Naive thymus-derived CD4-positive, alpha-beta T cell (primary cell): ENCODE measurements at regions not wholly inside any gene's neighbourhood (a gene's known extent, or its start where the extent isn't known, plus 50 kb on each side); places are given as distances from the start of the nearest gene placed in this dataset.

ENCODE experiments used
- ATAC-seq: fragments of 150-1000 bp; cut with Tn5 transposase; 2 replicates; pipeline ENCODE4 v1.10.0; 2021; ENCODE audit warnings: mild to moderate bottlenecking, moderate library complexity
- CTCF ChIA-PET: fragments of 350-600 bp; sonication (Branson Sonifier 250); formaldehyde crosslinking; loops from one replicate; lab custom pipeline; 2021; ENCODE audit warnings: antibody characterized with exemption; lab: Charles Lee
- POLR2A ChIA-PET: fragments of 350-600 bp; sonication (Branson Sonifier 250); formaldehyde crosslinking; loops from one replicate; lab custom pipeline; 2021; ENCODE audit warnings: antibody characterized with exemption, inconsistent platforms; lab: Charles Lee
- DNase-seq, 9 donors: peaks; one replicate each; pipeline versions ENCODE4 v3.0.0 to v3.0.0-alpha.2; 2020 to 2022; ENCODE audit warnings: mixed read lengths in 1 of 9
- H3K27ac ChIP-seq: one replicate; pipeline ENCODE4 v1.7.0; 2013; ENCODE audit warnings: mild to moderate bottlenecking, low read depth, low read length, moderate library complexity
- H3K27me3 ChIP-seq, 2 donors: one replicate each; pipeline ENCODE4 v1.7.0; 2013; ENCODE audit warnings: low read length in 2 of 2, mild to moderate bottlenecking in 2 of 2, moderate library complexity in 2 of 2; ENCODE audit not compliant: control insufficient read depth in 2 of 2, insufficient read depth in 2 of 2
- H3K36me3 ChIP-seq, 3 experiments: 1 replicate in 2 of 3; 2 replicates in 1 of 3; pipeline ENCODE4 v1.7.0; 2013; ENCODE audit warnings: low read length in 3 of 3, mild to moderate bottlenecking in 3 of 3, moderate library complexity in 1 of 3; ENCODE audit not compliant: insufficient read depth in 3 of 3, control insufficient read depth in 2 of 3
- H3K4me1 ChIP-seq, 2 donors: one replicate each; pipeline ENCODE4 v1.7.0; 2013; ENCODE audit warnings: low read length in 2 of 2, mild to moderate bottlenecking in 2 of 2, moderate library complexity in 1 of 2; ENCODE audit not compliant: control insufficient read depth in 2 of 2, insufficient read depth in 2 of 2
- H3K4me3 ChIP-seq: 2 replicates; pipeline ENCODE4 v1.7.0; 2013; ENCODE audit warnings: mild to moderate bottlenecking, low read length
- H3K9me3 ChIP-seq, 3 experiments: 1 replicate in 2 of 3; 2 replicates in 1 of 3; pipeline ENCODE4 v1.7.0; 2013; ENCODE audit warnings: low read length in 3 of 3; ENCODE audit not compliant: control insufficient read depth in 2 of 3
- H3K27ac Mint-ChIP-seq, 9 donors: one replicate each; pipeline ENCODE4 v1.8.0; 2020 to 2022; ENCODE audit warnings: mixed read lengths in 9 of 9, mild to moderate bottlenecking in 8 of 9, moderate library complexity in 5 of 9, inconsistent platforms in 2 of 9
- H3K27me3 Mint-ChIP-seq, 5 donors: one replicate each; pipeline ENCODE4 v1.8.0; 2021 to 2022; ENCODE audit warnings: mixed read lengths in 5 of 5, mild to moderate bottlenecking in 1 of 5
- H3K36me3 Mint-ChIP-seq, 5 donors: one replicate each; pipeline ENCODE4 v1.8.0; 2020 to 2022; ENCODE audit warnings: mixed read lengths in 5 of 5, mild to moderate bottlenecking in 3 of 5, inconsistent platforms in 1 of 5
- H3K4me1 Mint-ChIP-seq, 7 donors: one replicate each; pipeline ENCODE4 v1.8.0; 2020 to 2022; ENCODE audit warnings: mixed read lengths in 7 of 7, mild to moderate bottlenecking in 3 of 7, inconsistent platforms in 1 of 7
- H3K4me3 Mint-ChIP-seq, 10 donors: one replicate each; pipeline ENCODE4 v1.8.0; 2020 to 2022; ENCODE audit warnings: mild to moderate bottlenecking in 10 of 10, mixed read lengths in 10 of 10, moderate library complexity in 6 of 10, inconsistent platforms in 2 of 10
- H3K9me3 Mint-ChIP-seq, 11 donors: one replicate each; pipeline ENCODE4 v1.8.0; 2020 to 2022; ENCODE audit warnings: mixed read lengths in 11 of 11, mild to moderate bottlenecking in 4 of 11, inconsistent platforms in 1 of 11, moderate library complexity in 1 of 11
- intact Hi-C, 2 donors: fragments of 100-400 bp; cut with micrococcal nuclease; formaldehyde crosslinking; loops; one replicate each; pipeline ENCODE4 v1.15.1; 2023

DNA sequence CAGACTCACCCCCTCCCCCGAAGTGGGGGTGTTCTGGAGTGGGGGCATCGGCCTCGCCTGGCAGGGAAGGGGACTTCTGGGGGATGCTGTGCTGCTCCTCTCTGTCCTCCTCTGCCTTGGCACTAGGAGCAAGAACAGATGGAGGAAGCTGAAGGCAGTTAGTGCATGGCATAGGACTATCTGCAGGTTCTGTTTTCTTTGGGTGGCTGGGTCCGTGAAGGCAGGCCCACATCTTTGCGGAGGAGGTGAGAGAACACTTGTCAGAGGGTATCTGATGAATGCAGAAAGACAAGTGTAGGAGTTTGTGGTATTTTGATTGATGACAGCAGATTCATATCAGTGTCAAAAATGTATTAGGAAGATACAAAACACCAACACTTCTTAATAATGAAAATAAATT lies 411.4 kb downstream of the TSN start:
- ATAC-seq (no peak), DNase-seq (no peak)
- H3K36me3 ChIP-seq, result no peaks in the 10 kb centered on the region
- no peak overlapping the region for H3K27ac Mint-ChIP-seq
- H3K4me1 Mint-ChIP-seq, result peaks cover 0 to 1% (median 0%) of the 10 kb centered on the region in 7 donors
- peaks cover 0 to 6% (median 0%) of the 10 kb centered on the region in 5 donors for H3K27me3 Mint-ChIP-seq
- ChIA-PET CTCF (no interaction called here), POLR2A (no interaction called here)
- intact Hi-C loops, result no loop called here
- no peak overlapping the region for H3K27ac ChIP-seq
- no peaks in the 10 kb centered on the region for H3K4me1 ChIP-seq
- H3K36me3 Mint-ChIP-seq, result no peaks in the 10 kb centered on the region
- H3K9me3 ChIP-seq, result no peaks in the 10 kb centered on the region
- H3K4me3 ChIP-seq, result no peak overlapping the region
- H3K27me3 ChIP-seq, result no peaks in the 10 kb centered on the region
- peaks cover 0 to 4% (median 0%) of the 10 kb centered on the region in 11 donors for H3K9me3 Mint-ChIP-seq
- no peak overlapping the region for H3K4me3 Mint-ChIP-seq

DNA sequence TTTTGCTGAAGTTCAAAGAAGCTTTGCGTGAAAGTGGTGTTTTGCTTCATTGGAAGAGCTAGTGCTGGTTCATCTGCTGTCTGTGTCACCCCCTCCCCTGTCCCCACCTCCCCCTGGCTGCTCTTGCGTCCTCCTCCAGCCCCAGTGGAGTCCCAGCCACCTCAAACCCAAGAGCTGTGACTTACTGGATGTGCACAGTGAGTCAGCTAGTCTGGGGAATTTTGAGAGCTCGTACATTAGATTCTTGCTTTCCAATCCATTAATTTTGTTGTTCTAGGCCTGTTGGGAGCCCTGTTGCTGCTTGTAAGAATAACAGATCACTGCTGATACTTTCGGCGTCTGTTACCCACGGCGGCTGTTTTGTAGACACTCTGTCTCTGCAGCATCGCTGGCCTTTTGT lies 412.1 kb downstream of the TSN start:
- Histone ChIP-seq H3K4me3 (no peak overlapping the region), H3K27me3 (no peaks in the 10 kb centered on the region), H3K4me1 (no peaks in the 10 kb centered on the region), H3K27ac (no peak overlapping the region), H3K9me3 (no peaks in the 10 kb centered on the region), H3K36me3 (no peaks in the 10 kb centered on the region)
- Mint-ChIP-seq H3K4me3 (no peak overlapping the region), H3K36me3 (no peaks in the 10 kb centered on the region), H3K27ac (no peak overlapping the region), H3K27me3 (peaks cover 0 to 6% (median 0%) of the 10 kb centered on the region in 5 donors), H3K9me3 (peaks cover 0 to 4% (median 0%) of the 10 kb centered on the region in 11 donors), H3K4me1 (peaks cover 0 to 1% (median 0%) of the 10 kb centered on the region in 7 donors)
- ATAC-seq, result no peak
- CTCF ChIA-PET, result no interaction called here
- DNase-seq, result no peak
- POLR2A ChIA-PET, result no interaction called here
- intact Hi-C loops, result no loop called here

DNA sequence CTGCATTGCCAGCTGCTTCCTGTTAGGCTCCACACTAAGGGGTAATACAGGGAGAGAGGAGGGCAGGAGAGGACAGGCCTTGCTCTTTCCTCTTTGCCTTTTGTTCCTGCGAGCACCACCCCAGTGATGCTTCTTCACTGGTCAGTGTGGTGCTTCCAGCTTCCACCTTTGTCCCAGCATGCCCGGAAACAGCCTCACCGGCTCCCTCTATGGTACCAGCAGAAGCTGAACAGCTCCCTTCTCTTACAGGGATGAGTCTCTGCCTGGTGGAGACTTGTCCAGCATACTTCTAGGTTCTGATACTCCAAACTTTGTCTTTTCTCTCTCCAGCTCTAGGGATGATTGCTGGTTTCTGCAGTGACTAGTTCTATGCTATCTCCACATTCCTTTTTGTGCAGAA lies 413.3 kb downstream of the TSN start:
- Histone ChIP-seq H3K27ac (no peak overlapping the region), H3K4me1 (no peaks in the 10 kb centered on the region), H3K4me3 (no peak overlapping the region), H3K27me3 (no peaks in the 10 kb centered on the region), H3K9me3 (no peaks in the 10 kb centered on the region), H3K36me3 (no peaks in the 10 kb centered on the region)
- ChIA-PET POLR2A (no interaction called here), CTCF (no interaction called here)
- intact Hi-C loops, result no loop called here
- peaks cover 0 to 4% (median 0%) of the 10 kb centered on the region in 11 donors for H3K9me3 Mint-ChIP-seq
- H3K36me3 Mint-ChIP-seq, result no peaks in the 10 kb centered on the region
- DNase-seq (no peak), ATAC-seq (no peak)
- no peak overlapping the region for H3K27ac Mint-ChIP-seq
- H3K4me3 Mint-ChIP-seq, result no peak overlapping the region
- peaks cover 0 to 1% (median 0%) of the 10 kb centered on the region in 7 donors for H3K4me1 Mint-ChIP-seq
- peaks cover 0 to 6% (median 0%) of the 10 kb centered on the region in 5 donors for H3K27me3 Mint-ChIP-seq

DNA sequence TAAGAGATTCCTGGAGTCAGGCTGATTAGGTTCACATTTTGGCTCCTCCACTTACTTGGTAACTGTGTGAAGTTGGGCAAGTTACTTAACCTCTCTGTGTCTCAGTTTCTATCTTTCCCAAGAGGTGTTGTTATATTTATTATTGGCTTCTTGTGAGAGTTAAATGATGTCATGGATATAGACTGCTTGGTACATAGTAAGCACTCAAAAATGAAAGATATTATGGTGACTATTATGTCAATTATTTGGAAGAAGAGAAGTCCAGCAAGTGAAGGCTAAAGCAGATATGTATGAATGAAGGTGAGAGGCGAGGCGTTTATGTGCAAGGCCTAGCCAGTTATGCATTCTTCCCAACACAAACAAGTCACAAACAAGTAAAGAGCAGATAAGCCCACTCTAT lies 417.4 kb downstream of the TSN start:
- H3K27ac ChIP-seq, result no peak overlapping the region
- H3K9me3 ChIP-seq, result no peaks in the 10 kb centered on the region
- no peak for ATAC-seq
- H3K27me3 ChIP-seq, result no peaks in the 10 kb centered on the region
- Mint-ChIP-seq H3K9me3 (peaks cover 0 to 4% (median 0%) of the 10 kb centered on the region in 11 donors), H3K27ac (no peak overlapping the region), H3K4me3 (no peak overlapping the region), H3K4me1 (peaks cover 0 to 1% (median 0%) of the 10 kb centered on the region in 7 donors), H3K36me3 (no peaks in the 10 kb centered on the region), H3K27me3 (peaks cover 0 to 5% (median 0%) of the 10 kb centered on the region in 5 donors)
- H3K4me3 ChIP-seq, result no peak overlapping the region
- DNase-seq, result no peak
- H3K36me3 ChIP-seq, result no peaks in the 10 kb centered on the region
- H3K4me1 ChIP-seq, result no peaks in the 10 kb centered on the region
- ChIA-PET POLR2A (no interaction called here), CTCF (no interaction called here)
- intact Hi-C loops, result no loop called here

DNA sequence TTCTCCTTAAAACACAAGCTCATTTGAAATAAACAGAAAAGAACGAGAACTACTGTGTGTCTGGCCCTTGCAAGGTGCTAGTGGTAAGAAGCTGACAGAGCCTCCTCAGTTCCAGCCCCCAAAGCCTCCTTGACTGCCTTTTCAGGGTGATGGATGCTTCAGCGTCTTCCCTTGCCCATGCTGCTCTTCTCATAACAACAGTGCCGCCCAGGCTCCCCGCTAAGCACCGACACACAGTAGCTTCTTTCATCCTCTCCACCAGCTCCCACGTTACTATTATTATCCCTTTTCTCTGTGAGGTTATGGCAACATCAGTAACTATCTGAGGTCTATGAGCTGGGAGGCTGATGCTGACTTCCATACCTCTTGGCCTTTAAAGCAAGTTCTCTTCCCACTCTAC lies 418.6 kb downstream of the TSN start:
- intact Hi-C loops, result no loop called here
- ChIA-PET POLR2A (no interaction called here), CTCF (no interaction called here)
- Histone ChIP-seq H3K27ac (no peak overlapping the region), H3K27me3 (no peaks in the 10 kb centered on the region), H3K9me3 (no peaks in the 10 kb centered on the region), H3K4me3 (no peak overlapping the region), H3K4me1 (no peaks in the 10 kb centered on the region), H3K36me3 (no peaks in the 10 kb centered on the region)
- peaks cover 0 to 9% (median 0%) of the 10 kb centered on the region in 11 donors for H3K9me3 Mint-ChIP-seq
- no peaks in the 10 kb centered on the region for H3K36me3 Mint-ChIP-seq
- DNase-seq, result no peak
- ATAC-seq, result no peak
- peaks cover 0 to 8% (median 0%) of the 10 kb centered on the region in 5 donors for H3K27me3 Mint-ChIP-seq
- H3K4me1 Mint-ChIP-seq, result peaks cover 0 to 1% (median 0%) of the 10 kb centered on the region in 7 donors
- H3K27ac Mint-ChIP-seq, result no peak overlapping the region
- H3K4me3 Mint-ChIP-seq, result no peak overlapping the region

DNA sequence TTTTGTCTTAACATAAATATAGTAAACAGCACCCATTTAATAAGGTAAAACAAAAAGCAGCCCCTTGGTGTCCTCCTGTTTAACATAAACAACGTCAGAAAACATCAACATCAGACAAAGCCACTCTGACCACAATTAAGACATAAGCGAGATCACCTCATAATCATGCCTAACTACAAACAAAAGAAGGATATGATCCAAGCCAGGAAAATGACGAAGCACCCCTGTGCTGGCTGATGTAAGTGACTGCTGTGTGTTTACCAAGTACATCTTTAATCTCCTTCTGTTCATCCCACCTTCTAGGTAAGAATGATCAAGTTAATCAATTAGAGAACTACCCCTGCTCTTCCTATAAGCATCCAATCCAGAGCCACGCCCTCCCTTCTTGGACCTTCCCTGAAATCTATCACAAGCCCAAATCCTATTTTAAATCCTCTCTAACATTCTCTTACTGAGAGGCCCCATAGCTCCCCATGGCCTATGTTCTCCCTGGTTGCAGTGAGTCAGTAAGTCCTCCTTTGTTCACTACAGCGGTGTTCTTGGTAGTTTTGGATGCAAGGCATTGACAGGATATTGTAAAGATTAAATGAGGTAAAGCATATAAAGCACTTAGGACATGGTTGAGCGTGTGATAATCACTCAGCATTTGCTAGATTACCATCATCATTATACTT lies 424.2 kb downstream of the TSN start:
- Histone ChIP-seq H3K27me3 (no peaks in the 10 kb centered on the region), H3K4me1 (no peaks in the 10 kb centered on the region), H3K36me3 (no peaks in the 10 kb centered on the region), H3K4me3 (no peak overlapping the region), H3K27ac (no peak overlapping the region), H3K9me3 (no peaks in the 10 kb centered on the region)
- CTCF ChIA-PET, result no interaction called here
- Mint-ChIP-seq H3K27ac (no peak overlapping the region), H3K9me3 (peaks cover 0 to 5% (median 0%) of the 10 kb centered on the region in 11 donors), H3K36me3 (no peaks in the 10 kb centered on the region), H3K4me1 (peaks cover 0 to 3% (median 0%) of the 10 kb centered on the region in 7 donors), H3K27me3 (peaks cover 0 to 8% (median 0%) of the 10 kb centered on the region in 5 donors), H3K4me3 (no peak overlapping the region)
- ATAC-seq (no peak), DNase-seq (no peak)
- intact Hi-C loops, result no loop called here
- POLR2A ChIA-PET, result no interaction called here

DNA sequence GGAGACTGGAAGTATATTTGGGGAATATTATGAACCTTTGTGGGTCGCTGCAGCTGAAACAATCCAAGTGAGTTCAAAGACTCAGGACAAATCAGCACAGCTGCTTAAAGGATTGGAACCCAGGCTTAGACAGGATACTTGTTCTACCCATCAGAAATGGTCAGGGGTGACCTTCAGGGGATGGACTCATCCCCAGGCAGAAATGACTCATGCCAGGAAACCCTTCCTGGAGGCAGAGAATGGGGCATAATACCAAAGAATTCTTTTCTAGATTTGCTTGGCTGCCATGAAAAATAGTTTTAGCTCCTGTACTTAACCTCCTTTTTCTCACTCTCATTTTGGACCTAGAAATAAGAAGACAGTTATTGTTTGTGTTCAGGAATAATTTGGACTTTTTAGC lies 425.5 kb downstream of the TSN start:
- DNase-seq, result no peak
- no peak overlapping the region for H3K4me3 Mint-ChIP-seq
- no peak overlapping the region for H3K4me3 ChIP-seq
- H3K36me3 ChIP-seq, result no peaks in the 10 kb centered on the region
- H3K4me1 ChIP-seq, result no peaks in the 10 kb centered on the region
- no peak overlapping the region for H3K27ac ChIP-seq
- ChIA-PET CTCF (no interaction called here), POLR2A (no interaction called here)
- ATAC-seq, result no peak
- H3K36me3 Mint-ChIP-seq, result no peaks in the 10 kb centered on the region
- intact Hi-C loops, result no loop called here
- H3K27ac Mint-ChIP-seq, result no peak overlapping the region
- peaks cover 0 to 3% (median 0%) of the 10 kb centered on the region in 7 donors for H3K4me1 Mint-ChIP-seq
- peaks cover 0 to 14% (median 0%) of the 10 kb centered on the region in 5 donors for H3K27me3 Mint-ChIP-seq
- no peaks in the 10 kb centered on the region for H3K27me3 ChIP-seq
- H3K9me3 ChIP-seq, result no peaks in the 10 kb centered on the region
- peaks cover 0 to 5% (median 0%) of the 10 kb centered on the region in 11 donors for H3K9me3 Mint-ChIP-seq
